Hepatocyte (in vitro differentiated cells): ENCODE measurements at regions not wholly inside any gene's neighbourhood (a gene's known extent, or its start where the extent isn't known, plus 50 kb on each side); places are given as distances from the start of the nearest gene placed in this dataset.

Experiments used
- DNase-seq: peaks from one replicate; pipeline ENCODE4 v3.0.0-alpha.2; 2016; ENCODE audit warnings: low spot score
- H2AFZ ChIP-seq: fragments of 200-600 bp; sonication (generic); 2 replicates; pipeline ENCODE4 v1.6.0; 2016; ENCODE audit warnings: antibody characterized with exemption, mild to moderate bottlenecking
- H3K27ac ChIP-seq: fragments of 200-600 bp; sonication (generic); 2 replicates; pipeline ENCODE4 v1.5.1; 2016; ENCODE audit warnings: mild to moderate bottlenecking
- H3K27me3 ChIP-seq: fragments of 200-600 bp; sonication (generic); 2 replicates; pipeline ENCODE4 v1.6.1; 2016
- H3K36me3 ChIP-seq: fragments of 200-600 bp; sonication (generic); replicated peaks from 2 replicates; pipeline ENCODE4 v1.5.1; 2016; ENCODE audit warnings: low read depth; ENCODE audit not compliant: insufficient read depth
- H3K4me1 ChIP-seq: fragments of 200-600 bp; sonication (generic); 2 replicates; pipeline ENCODE4 v1.5.1; 2016; ENCODE audit warnings: mild to moderate bottlenecking, moderate library complexity; ENCODE audit not compliant: insufficient read depth
- H3K4me2 ChIP-seq: fragments of 200-600 bp; sonication (generic); 2 replicates; pipeline ENCODE4 v1.6.0; 2016
- H3K4me3 ChIP-seq: fragments of 200-600 bp; sonication (generic); 2 replicates; pipeline ENCODE4 v1.5.1; 2016; ENCODE audit warnings: mild to moderate bottlenecking
- H3K79me2 ChIP-seq: fragments of 200-600 bp; sonication (generic); 2 replicates; pipeline ENCODE4 v1.6.0; 2017; ENCODE audit warnings: mild to moderate bottlenecking
- H3K9me2 ChIP-seq: fragments of 200-600 bp; sonication (generic); replicated peaks from 2 replicates; pipeline ENCODE4 v1.6.0; 2017; ENCODE audit warnings: mild to moderate bottlenecking; ENCODE audit not compliant: insufficient read depth
- H3K9me3 ChIP-seq: fragments of 200-600 bp; sonication (generic); 2 replicates; pipeline ENCODE4 v1.5.1; 2016; ENCODE audit warnings: low read depth, mild to moderate bottlenecking
- H4K20me1 ChIP-seq: fragments of 200-600 bp; sonication (generic); 2 replicates; pipeline ENCODE4 v1.6.0; 2016; ENCODE audit warnings: mild to moderate bottlenecking; ENCODE audit not compliant: insufficient read depth, poor library complexity, severe bottlenecking
- EZH2 ChIP-seq: fragments of 200-600 bp; sonication (generic); IDR thresholded peaks from 2 replicates; pipeline ENCODE4 v1.6.1; 2016; ENCODE audit warnings: antibody characterized with exemption, mild to moderate bottlenecking, borderline replicate concordance
- EZH2phosphoT487 ChIP-seq: fragments of 200-600 bp; sonication (generic); IDR thresholded peaks from one replicate; pipeline ENCODE4 v1.6.1; 2018; ENCODE audit warnings: antibody characterized with exemption, mild to moderate bottlenecking, low read depth, moderate library complexity; ENCODE audit not compliant: unreplicated experiment, severe bottlenecking
- WGBS: methylation state at CpG from one replicate; pipeline ENCODE4 v1.1.6; 2016; ENCODE audit warnings: low lambda C conversion rate; ENCODE audit errors: missing lambda C conversion rate; 5-methylcytosine and 5-hydroxymethylcytosine counted together
- TF ChIP-seq, protein P1 (sequence below): fragments of 200-600 bp; sonication (generic); IDR thresholded peaks from 2 replicates; pipeline ENCODE4 v1.5.1; 2016; ENCODE audit warnings: antibody characterized with exemption, mild to moderate bottlenecking; ENCODE audit not compliant: poor library complexity

DNA sequence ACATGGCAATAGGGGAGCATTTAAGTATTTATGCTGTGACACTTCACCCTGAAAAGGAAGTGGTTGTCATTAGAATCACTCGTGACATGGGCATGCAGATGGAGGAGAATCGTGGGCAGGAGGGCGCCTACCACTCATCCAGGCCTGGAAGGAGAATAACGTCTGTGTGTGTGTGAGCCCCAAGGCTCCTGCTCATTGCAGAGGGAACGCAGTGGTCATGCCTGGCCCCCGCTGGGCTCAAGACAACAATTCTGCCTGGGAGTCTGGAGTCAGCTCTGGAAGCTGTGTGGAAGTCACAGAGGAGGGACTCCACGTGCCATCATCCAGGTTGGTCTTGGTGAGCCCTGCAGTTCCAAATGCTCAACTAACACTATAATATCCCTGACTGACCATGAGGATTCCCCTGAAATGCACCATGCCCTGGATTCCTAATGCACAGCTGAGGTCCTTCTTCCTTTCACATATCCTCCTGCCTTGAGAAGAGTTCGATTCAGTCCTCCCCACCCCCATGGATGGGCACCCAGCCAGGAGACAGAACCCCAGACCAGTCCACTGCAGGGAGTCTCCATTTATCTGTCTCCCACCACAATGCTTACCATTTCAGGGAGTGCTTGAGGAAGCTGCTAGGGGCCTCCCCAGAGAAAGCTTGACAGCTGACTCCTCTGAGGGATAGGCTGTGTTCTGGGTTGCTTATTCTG, 446.9 kb upstream of the B3GAT1 start:
- Histone ChIP-seq H3K9me2 (no peaks in the 10 kb centered on the region), H3K9me3 (no peaks in the 10 kb centered on the region), H3K27ac (no peak overlapping the region), H3K4me3 (no peak overlapping the region), H3K27me3 (no peaks in the 10 kb centered on the region), H2AFZ (no peak overlapping the region), H3K4me1 (no peaks in the 10 kb centered on the region), H3K36me3 (no peaks in the 10 kb centered on the region), H3K4me2 (no peak overlapping the region), H3K79me2 (no peaks in the 10 kb centered on the region), H4K20me1 (no peaks in the 10 kb centered on the region)
- WGBS: 89% methylated on average over 8 of the region's 8 CpGs
- TF ChIP-seq EZH2phosphoT487: no peak
- TF ChIP-seq, protein P1, sequence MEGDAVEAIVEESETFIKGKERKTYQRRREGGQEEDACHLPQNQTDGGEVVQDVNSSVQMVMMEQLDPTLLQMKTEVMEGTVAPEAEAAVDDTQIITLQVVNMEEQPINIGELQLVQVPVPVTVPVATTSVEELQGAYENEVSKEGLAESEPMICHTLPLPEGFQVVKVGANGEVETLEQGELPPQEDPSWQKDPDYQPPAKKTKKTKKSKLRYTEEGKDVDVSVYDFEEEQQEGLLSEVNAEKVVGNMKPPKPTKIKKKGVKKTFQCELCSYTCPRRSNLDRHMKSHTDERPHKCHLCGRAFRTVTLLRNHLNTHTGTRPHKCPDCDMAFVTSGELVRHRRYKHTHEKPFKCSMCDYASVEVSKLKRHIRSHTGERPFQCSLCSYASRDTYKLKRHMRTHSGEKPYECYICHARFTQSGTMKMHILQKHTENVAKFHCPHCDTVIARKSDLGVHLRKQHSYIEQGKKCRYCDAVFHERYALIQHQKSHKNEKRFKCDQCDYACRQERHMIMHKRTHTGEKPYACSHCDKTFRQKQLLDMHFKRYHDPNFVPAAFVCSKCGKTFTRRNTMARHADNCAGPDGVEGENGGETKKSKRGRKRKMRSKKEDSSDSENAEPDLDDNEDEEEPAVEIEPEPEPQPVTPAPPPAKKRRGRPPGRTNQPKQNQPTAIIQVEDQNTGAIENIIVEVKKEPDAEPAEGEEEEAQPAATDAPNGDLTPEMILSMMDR: no peak
- no peak for TF ChIP-seq EZH2
- DNase-seq: no peak

DNA sequence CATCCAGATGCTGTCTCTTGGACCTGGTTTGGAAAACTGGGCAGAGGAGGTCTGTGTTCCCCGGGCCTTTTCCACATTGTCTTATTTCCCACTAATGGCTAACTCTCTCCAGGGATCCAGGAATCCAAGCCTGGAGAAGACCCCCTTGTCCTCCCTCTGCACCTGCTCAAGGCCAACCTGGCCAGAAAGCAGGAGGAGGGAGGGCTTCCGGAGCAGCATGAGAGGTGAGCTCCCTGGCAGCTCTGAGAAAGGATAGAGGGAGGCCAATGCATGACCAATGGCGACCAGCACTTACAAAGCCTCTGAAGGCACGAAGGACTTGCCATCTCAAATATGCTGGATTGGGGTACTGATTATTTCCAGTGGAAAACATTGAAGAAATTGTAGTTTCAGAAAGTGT, 445.0 kb upstream of the B3GAT1 start:
- Histone ChIP-seq H3K79me2 (no peaks in the 10 kb centered on the region), H3K4me3 (no peak overlapping the region), H3K9me3 (no peaks in the 10 kb centered on the region), H3K36me3 (no peaks in the 10 kb centered on the region), H3K27ac (no peak overlapping the region), H3K9me2 (no peaks in the 10 kb centered on the region), H3K4me2 (no peak overlapping the region), H4K20me1 (no peaks in the 10 kb centered on the region), H2AFZ (no peak overlapping the region), H3K27me3 (no peaks in the 10 kb centered on the region), H3K4me1 (no peaks in the 10 kb centered on the region)
- DNase-seq: no peak
- 89% methylated on average over 4 of the region's 4 CpGs for WGBS
- TF ChIP-seq, protein P1: no peak
- TF ChIP-seq EZH2 (no peak), EZH2phosphoT487 (no peak)

DNA sequence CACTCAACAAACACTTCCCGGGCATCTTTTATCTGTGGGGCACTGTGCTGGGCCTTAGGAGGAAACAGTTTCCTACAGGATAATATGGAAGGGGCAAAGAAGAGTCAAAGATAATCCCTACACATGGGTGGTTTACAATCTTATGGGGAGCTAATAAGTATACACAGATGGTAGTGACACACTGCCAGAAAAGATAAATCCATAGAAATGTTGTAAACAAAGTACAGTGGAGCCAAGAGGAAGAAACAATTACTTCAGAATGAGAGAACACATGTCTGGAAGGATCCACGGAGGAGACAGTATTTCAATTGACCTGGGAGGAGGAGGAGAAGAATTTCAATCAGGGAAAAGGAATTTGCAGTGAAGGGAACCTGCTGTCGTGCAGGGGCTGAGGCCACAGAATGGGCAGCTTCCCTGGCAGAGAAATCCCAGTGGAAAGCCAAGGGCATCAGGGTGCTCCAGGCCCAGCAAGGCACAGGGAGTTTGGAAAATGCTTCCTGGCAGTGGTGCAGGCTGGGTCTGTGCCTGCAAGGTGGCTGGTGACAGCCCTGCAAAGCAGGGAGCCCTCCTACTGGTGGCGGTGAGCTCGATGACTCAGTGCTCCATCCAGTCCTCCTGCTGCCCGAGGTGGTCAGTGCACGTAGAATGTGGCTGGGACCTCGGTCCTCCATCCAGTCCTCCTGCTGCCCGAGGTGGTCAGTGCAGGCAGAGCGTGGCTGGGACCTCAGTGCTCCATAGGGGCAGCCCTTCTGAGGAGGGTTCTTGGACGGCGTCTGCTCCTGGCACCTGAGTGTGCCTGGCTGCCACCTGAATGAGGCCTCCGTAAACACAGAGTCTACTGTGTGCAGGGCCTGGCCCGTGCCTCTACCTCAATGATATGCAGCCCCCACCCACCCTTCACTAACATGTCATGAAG, 444.3 kb upstream of the B3GAT1 start:
- H3K27ac ChIP-seq: no peak overlapping the region
- TF ChIP-seq EZH2phosphoT487 (no peak), EZH2 (no peak)
- TF ChIP-seq, protein P1: no peak
- no peaks in the 10 kb centered on the region for H3K9me3 ChIP-seq
- no peaks in the 10 kb centered on the region for H3K79me2 ChIP-seq
- no peaks in the 10 kb centered on the region for H3K27me3 ChIP-seq
- no peak overlapping the region for H3K4me2 ChIP-seq
- WGBS: 77% methylated on average over 14 of the region's 14 CpGs
- no peaks in the 10 kb centered on the region for H3K4me1 ChIP-seq
- no peak overlapping the region for H3K4me3 ChIP-seq
- no peak overlapping the region for H2AFZ ChIP-seq
- no peaks in the 10 kb centered on the region for H4K20me1 ChIP-seq
- no peak for DNase-seq
- no peaks in the 10 kb centered on the region for H3K9me2 ChIP-seq
- H3K36me3 ChIP-seq: no peaks in the 10 kb centered on the region
